ENCODE measurements at regions not wholly inside any gene's neighbourhood (a gene's known extent, or its start where the extent isn't known, plus 50 kb on each side); places are given as distances from the start of the nearest gene placed in this dataset.

DNA sequence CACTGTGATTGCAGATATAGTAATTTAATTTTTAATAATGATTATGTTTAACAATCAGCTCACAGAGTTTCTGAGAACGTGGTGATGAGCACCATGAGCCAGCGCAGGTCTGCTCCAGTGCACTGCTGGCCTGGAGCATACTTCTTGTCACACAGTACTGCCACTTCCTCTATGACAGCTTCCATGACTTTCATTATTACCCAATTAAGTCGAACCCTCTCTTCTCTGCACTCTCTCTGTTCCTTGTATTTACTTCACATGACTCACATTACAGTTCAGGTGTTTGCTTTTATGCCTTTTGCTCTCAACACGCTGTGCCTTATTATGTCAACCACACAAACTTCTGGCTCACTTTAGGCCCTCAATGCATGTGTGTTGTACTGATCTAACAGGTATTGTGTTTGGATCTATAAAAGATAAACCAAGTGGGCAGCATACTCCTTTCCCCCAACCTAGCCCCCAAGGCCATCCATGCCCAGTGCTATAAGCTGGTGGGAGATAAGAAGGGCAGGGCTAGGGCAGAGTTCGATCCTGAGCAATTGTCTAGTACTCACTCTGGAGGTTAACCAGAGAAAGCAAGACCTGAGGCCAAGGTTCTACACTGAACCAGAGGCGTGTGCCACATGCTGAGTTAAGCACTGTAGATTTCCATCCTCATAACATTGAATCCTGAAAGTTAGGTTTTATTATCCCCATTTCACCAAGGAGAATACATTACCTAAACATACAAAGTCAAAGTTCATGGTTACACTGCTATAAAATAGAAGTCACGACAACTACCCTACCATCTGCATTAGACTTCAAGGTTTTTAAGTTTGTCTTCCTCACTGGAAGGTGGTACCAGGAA is 356.5 kb downstream of the INSC start:
- DNase-seq (ENCODE audit: extremely low read depth in 1 of 4, low spot score in 3 of 4), result no peak
- no peak overlapping the region for H3K27ac ChIP-seq (ENCODE audit: extremely low read depth, low read depth, low read length)
- H3K4me3 ChIP-seq, result no peak overlapping the region
- ATAC-seq, result no peak
- no peak overlapping the region for H3K4me2 ChIP-seq (ENCODE audit: insufficient read depth, low read length)
- ChIA-PET CTCF (ENCODE audit: low intra/inter-chr PET ratio) (no interaction called here), POLR2A (no interaction called here)
- H3K4me1 ChIP-seq (replicated peaks in 1 of 2; ENCODE audit: control insufficient read depth in 2 of 2, insufficient read depth in 2 of 2, low read length in 2 of 2), result no peaks in the 10 kb centered on the region
- no peak overlapping the region for H2AFZ ChIP-seq (ENCODE audit: low read depth, low read length)
- no peaks in the 10 kb centered on the region for H3K36me3 ChIP-seq (ENCODE audit: control insufficient read depth, insufficient read depth, low read length)
- BruUV-seq (replicated peaks), result no TSS peak
- no peaks in the 10 kb centered on the region for H4K20me1 ChIP-seq (replicated peaks; ENCODE audit: control insufficient read depth, insufficient read depth, low read length)
- no peak for FAIRE-seq
- intact Hi-C loops (cut with micrococcal nuclease) (no loop called here), in situ Hi-C loops (cut with MboI) (no loop called here)
- 2% methylated on average over 7 of the region's 7 CpGs for WGBS (ENCODE audit: insufficient coverage, low coverage, missing lambda C conversion rate)
- no peaks in the 10 kb centered on the region for H3K9me1 ChIP-seq (ENCODE audit: control insufficient read depth, insufficient read depth, low read length)
- no peaks in the 10 kb centered on the region for H3K79me2 ChIP-seq (ENCODE audit: control insufficient read depth, insufficient read depth, low read length)
- H3K9ac ChIP-seq (ENCODE audit: insufficient read depth in 1 of 2, low read depth in 2 of 2, low read length in 2 of 2), result no peak overlapping the region
- H3K27me3 ChIP-seq (ENCODE audit: control insufficient read depth in 2 of 2, insufficient read depth in 2 of 2, low read length in 2 of 2), result no peaks in the 10 kb centered on the region
- H3K9me3 ChIP-seq (replicated peaks; ENCODE audit: control insufficient read depth, insufficient read depth, low read depth, low read length), result no peaks in the 10 kb centered on the region
- TF ChIP-seq ETV1 (tag; conservative IDR thresholded peaks at IDR 0.05; ENCODE audit: low read depth) (no peak), HDAC6 (IDR thresholded peaks at IDR 0.05; ENCODE audit: low read depth, low read length) (no peak), HCFC1 (IDR thresholded peaks at IDR 0.05; ENCODE audit: low read depth, low read length) (no peak), FOXA3 (CRISPR knock-in tag; conservative IDR thresholded peaks at IDR 0.05 in 1 of 2, IDR thresholded peaks at IDR 0.05 in 1 of 2) (no peak), ZNF224 (CRISPR knock-in tag; IDR thresholded peaks at IDR 0.05) (no peak), ILF3 (IDR thresholded peaks at IDR 0.05; ENCODE audit: borderline replicate concordance) (no peak), NFXL1 (CRISPR knock-in tag; IDR thresholded peaks at IDR 0.05) (no peak), ARNT (IDR thresholded peaks at IDR 0.05) (no peak), RCOR1 (IDR thresholded peaks at IDR 0.05; ENCODE audit: borderline replicate concordance in 1 of 2, low read depth in 2 of 2, low read length in 2 of 2) (no peak), SRSF7 (optimal IDR thresholded peaks at IDR 0.05; ENCODE audit: low read depth, low read length) (no peak)
